Liver (tissue), 7 donors: ENCODE measurements at regions not wholly inside any gene's neighbourhood (a gene's known extent, or its start where the extent isn't known, plus 50 kb on each side); places are given as distances from the start of the nearest gene placed in this dataset.

Experiments used
- DNase-seq: peaks from one replicate; pipeline ENCODE4 v3.0.0-alpha.2; 2017; ENCODE audit warnings: low spot score
- H3K27ac ChIP-seq, 2 donors: one replicate each; pipeline ENCODE4 v1.7.0; 2013; ENCODE audit warnings: inconsistent platforms in 2 of 2, low read length in 2 of 2, control low read depth in 1 of 2, low read depth in 1 of 2, mild to moderate bottlenecking in 1 of 2
- H3K27me3 ChIP-seq, 4 donors: one replicate each; pipeline versions ENCODE4 v1.6.1 to v1.7.0; 2013; ENCODE audit warnings: low read length in 3 of 4, inconsistent platforms in 1 of 4, mild to moderate bottlenecking in 1 of 4, moderate library complexity in 1 of 4; ENCODE audit not compliant: control insufficient read depth in 4 of 4, insufficient read depth in 4 of 4
- H3K36me3 ChIP-seq, 4 donors: one replicate each; pipeline versions ENCODE4 v1.6.1 to v1.7.0; 2013; ENCODE audit warnings: low read length in 3 of 4, mild to moderate bottlenecking in 3 of 4, low read depth in 1 of 4, moderate library complexity in 1 of 4; ENCODE audit not compliant: control insufficient read depth in 4 of 4, insufficient read depth in 3 of 4
- H3K4me1 ChIP-seq, 4 donors: one replicate each; pipeline versions ENCODE4 v1.6.1 to v1.7.0; 2013; ENCODE audit warnings: low read length in 3 of 4, mild to moderate bottlenecking in 3 of 4, moderate library complexity in 1 of 4; ENCODE audit not compliant: control insufficient read depth in 4 of 4, insufficient read depth in 4 of 4
- H3K4me3 ChIP-seq, 3 donors: one replicate each; pipeline versions ENCODE4 v1.6.1 to v1.7.0; 2013; ENCODE audit warnings: low read length in 3 of 3, control low read depth in 1 of 3, low read depth in 1 of 3, mild to moderate bottlenecking in 1 of 3
- H3K9ac ChIP-seq, 2 donors: one replicate each; pipeline ENCODE4 v1.7.0; 2013; ENCODE audit warnings: low read length in 2 of 2, mild to moderate bottlenecking in 2 of 2, moderate library complexity in 2 of 2, control low read depth in 1 of 2, low read depth in 1 of 2
- H3K9me3 ChIP-seq, 4 donors: one replicate each; pipeline versions ENCODE4 v1.6.1 to v1.7.0; 2013; ENCODE audit warnings: low read length in 3 of 4; ENCODE audit not compliant: control insufficient read depth in 4 of 4
- FOXA2 ChIP-seq: IDR thresholded peaks from 2 replicates; pipeline ENCODE4 v1.6.1; 2016; ENCODE audit warnings: antibody characterized with exemption
- GABPA ChIP-seq, 2 donors: IDR thresholded peaks in 1 of 2; conservative IDR thresholded peaks in 1 of 2; 2 replicates each; pipeline ENCODE4 v1.6.1; 2016; ENCODE audit warnings: antibody characterized with exemption in 2 of 2, mild to moderate bottlenecking in 1 of 2, moderate library complexity in 1 of 2
- HNF4A ChIP-seq, 2 donors: conservative IDR thresholded peaks; 2 replicates each; pipeline ENCODE4 v1.6.1; 2016; ENCODE audit warnings: antibody characterized with exemption in 2 of 2, mild to moderate bottlenecking in 2 of 2
- JUND ChIP-seq, 2 donors: IDR thresholded peaks; 2 replicates each; pipeline ENCODE4 v1.6.1; 2016; ENCODE audit warnings: antibody characterized with exemption in 2 of 2
- MAX ChIP-seq: IDR thresholded peaks from 2 replicates; pipeline ENCODE4 v1.6.1; 2016; ENCODE audit warnings: antibody characterized with exemption
- NR2F2 ChIP-seq: IDR thresholded peaks from 2 replicates; pipeline ENCODE4 v1.6.1; 2016; ENCODE audit warnings: antibody characterized with exemption
- RXRA ChIP-seq, 2 donors: IDR thresholded peaks; 2 replicates each; pipeline ENCODE4 v1.6.1; 2017 to 2018; ENCODE audit warnings: antibody characterized with exemption in 2 of 2, mild to moderate bottlenecking in 1 of 2
- TAF1 ChIP-seq: conservative IDR thresholded peaks from 2 replicates; pipeline ENCODE4 v1.6.1; 2016; ENCODE audit warnings: antibody characterized with exemption, mild to moderate bottlenecking
- WGBS: extraction: QIAGEN DNeasy Blood & Tissue Kit; methylation state at CpG from one replicate; pipeline ENCODE4 v1.1.7; 2013; 5-methylcytosine and 5-hydroxymethylcytosine counted together
- TF ChIP-seq, protein P1 (sequence below): IDR thresholded peaks from 2 replicates; pipeline ENCODE4 v1.6.1; 2016; ENCODE audit warnings: antibody characterized with exemption, mild to moderate bottlenecking
- donor health status: healthy.
- donor health status: healthy.
- donor health status: healthy.
- donor health status: healthy.

DNA sequence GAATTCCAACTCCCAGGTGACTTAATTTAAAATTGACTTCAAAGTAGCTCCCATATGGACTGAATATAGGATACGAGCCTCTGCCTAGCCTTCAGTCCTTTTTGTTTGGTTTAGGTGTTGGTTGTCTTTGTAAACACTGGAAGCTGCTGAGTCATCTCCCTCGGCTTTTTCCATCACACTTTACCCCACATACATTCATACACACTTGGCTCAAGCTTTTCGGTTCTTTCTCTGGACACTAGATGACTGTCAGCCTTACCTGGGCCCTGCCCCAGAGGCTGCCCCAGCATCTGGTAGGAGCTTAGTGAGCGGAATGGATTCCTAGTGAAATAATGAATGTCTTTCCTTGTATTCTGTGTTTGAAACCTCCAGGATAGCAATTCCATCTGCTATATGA lies 201.5 kb upstream of the IL12A start (continued):
- TF ChIP-seq MAX (peak; percentile 26), HNF4A (conservative IDR thresholded peaks at IDR 0.05) (peak in 1 of 2 donors; percentile 58), RXRA (IDR thresholded peaks at IDR 0.05) (peak; percentile 73 to 86), GABPA (IDR thresholded peaks at IDR 0.05 in 1 of 2, conservative IDR thresholded peaks at IDR 0.05 in 1 of 2) (no peak), NR2F2 (no peak), FOXA2 (peak; percentile 91)

DNA sequence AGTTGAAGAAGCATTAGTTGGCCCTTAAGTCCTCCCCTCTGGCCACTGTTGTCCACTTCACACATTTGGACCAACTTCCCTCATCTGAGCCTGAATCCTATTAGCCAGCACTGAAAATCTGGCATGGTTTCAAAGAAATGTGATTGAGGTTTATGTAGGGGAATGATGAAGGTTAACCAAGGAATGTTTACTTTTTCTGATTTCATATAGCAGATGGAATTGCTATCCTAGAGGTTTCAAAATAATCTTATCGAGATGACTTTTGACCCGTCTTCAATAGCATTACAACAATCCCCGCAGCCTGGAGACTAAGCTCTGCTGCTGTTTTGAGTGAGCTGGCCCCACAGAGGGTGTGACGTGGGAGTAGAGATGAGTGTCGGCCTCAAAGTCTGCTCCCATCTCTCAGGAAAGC lies 200.8 kb upstream of the IL12A start:
- TF ChIP-seq, protein P1, sequence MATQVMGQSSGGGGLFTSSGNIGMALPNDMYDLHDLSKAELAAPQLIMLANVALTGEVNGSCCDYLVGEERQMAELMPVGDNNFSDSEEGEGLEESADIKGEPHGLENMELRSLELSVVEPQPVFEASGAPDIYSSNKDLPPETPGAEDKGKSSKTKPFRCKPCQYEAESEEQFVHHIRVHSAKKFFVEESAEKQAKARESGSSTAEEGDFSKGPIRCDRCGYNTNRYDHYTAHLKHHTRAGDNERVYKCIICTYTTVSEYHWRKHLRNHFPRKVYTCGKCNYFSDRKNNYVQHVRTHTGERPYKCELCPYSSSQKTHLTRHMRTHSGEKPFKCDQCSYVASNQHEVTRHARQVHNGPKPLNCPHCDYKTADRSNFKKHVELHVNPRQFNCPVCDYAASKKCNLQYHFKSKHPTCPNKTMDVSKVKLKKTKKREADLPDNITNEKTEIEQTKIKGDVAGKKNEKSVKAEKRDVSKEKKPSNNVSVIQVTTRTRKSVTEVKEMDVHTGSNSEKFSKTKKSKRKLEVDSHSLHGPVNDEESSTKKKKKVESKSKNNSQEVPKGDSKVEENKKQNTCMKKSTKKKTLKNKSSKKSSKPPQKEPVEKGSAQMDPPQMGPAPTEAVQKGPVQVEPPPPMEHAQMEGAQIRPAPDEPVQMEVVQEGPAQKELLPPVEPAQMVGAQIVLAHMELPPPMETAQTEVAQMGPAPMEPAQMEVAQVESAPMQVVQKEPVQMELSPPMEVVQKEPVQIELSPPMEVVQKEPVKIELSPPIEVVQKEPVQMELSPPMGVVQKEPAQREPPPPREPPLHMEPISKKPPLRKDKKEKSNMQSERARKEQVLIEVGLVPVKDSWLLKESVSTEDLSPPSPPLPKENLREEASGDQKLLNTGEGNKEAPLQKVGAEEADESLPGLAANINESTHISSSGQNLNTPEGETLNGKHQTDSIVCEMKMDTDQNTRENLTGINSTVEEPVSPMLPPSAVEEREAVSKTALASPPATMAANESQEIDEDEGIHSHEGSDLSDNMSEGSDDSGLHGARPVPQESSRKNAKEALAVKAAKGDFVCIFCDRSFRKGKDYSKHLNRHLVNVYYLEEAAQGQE = no peak
- TF ChIP-seq GABPA (IDR thresholded peaks at IDR 0.05 in 1 of 2, conservative IDR thresholded peaks at IDR 0.05 in 1 of 2) (no peak), HNF4A (conservative IDR thresholded peaks at IDR 0.05) (peak in 1 of 2 donors; percentile 8)
- WGBS = 48% methylated on average over 5 of the region's 5 CpGs
- no peak for DNase-seq
- peaks cover 17 to 51% (median 41%) of the 10 kb centered on the region in 4 donors for H3K4me1 ChIP-seq
- no peaks in the 10 kb centered on the region for H3K36me3 ChIP-seq
- no peak overlapping the region for H3K4me3 ChIP-seq
- H3K9me3 ChIP-seq = no peaks in the 10 kb centered on the region
- peak overlapping the region; percentile 29 to 51 for H3K27ac ChIP-seq
- H3K9ac ChIP-seq = no peak overlapping the region
- no peaks in the 10 kb centered on the region for H3K27me3 ChIP-seq

- Histone ChIP-seq H3K4me3 (no peak overlapping the region), H3K36me3 (no peaks in the 10 kb centered on the region), H3K9ac (no peak overlapping the region), H3K4me1 (peaks cover 17 to 46% (median 36%) of the 10 kb centered on the region in 4 donors), H3K27ac (peak overlapping the region in 1 of 2 donors; percentile 51), H3K27me3 (no peaks in the 10 kb centered on the region), H3K9me3 (no peaks in the 10 kb centered on the region)
- no peak for DNase-seq
- 72% methylated on average over 3 of the region's 3 CpGs for WGBS
- TF ChIP-seq JUND (IDR thresholded peaks at IDR 0.05) = no peak
Observed at GRCh38 chr3:159788291-159788690, 200.3 kb upstream of the IL12A start.

GRCh38 chr3:159789017-159789416 lies 199.6 kb upstream of the IL12A start:
- H3K27me3 ChIP-seq = no peaks in the 10 kb centered on the region
- H3K36me3 ChIP-seq = no peaks in the 10 kb centered on the region
- no peak overlapping the region for H3K9ac ChIP-seq
- 57% methylated on average over 4 of the region's 4 CpGs for WGBS
- no peak overlapping the region for H3K4me3 ChIP-seq
- peaks cover 17 to 43% (median 34%) of the 10 kb centered on the region in 4 donors for H3K4me1 ChIP-seq
- TF ChIP-seq HNF4A (conservative IDR thresholded peaks at IDR 0.05) = peak in 1 of 2 donors; percentile 13
- TF ChIP-seq TAF1 = no peak
- TF ChIP-seq, protein P1 = no peak
- TF ChIP-seq JUND (IDR thresholded peaks at IDR 0.05) = no peak
- peak overlapping the region in 1 of 2 donors; percentile 5 for H3K27ac ChIP-seq
- no peak for DNase-seq
- H3K9me3 ChIP-seq = no peaks in the 10 kb centered on the region
